ENCODE measurements at regions not wholly inside any gene's neighbourhood (a gene's known extent, or its start where the extent isn't known, plus 50 kb on each side); places are given as distances from the start of the nearest gene placed in this dataset.

- no peak for DNase-seq (ENCODE audit: low spot score)
- TF ChIP-seq, protein P1, sequence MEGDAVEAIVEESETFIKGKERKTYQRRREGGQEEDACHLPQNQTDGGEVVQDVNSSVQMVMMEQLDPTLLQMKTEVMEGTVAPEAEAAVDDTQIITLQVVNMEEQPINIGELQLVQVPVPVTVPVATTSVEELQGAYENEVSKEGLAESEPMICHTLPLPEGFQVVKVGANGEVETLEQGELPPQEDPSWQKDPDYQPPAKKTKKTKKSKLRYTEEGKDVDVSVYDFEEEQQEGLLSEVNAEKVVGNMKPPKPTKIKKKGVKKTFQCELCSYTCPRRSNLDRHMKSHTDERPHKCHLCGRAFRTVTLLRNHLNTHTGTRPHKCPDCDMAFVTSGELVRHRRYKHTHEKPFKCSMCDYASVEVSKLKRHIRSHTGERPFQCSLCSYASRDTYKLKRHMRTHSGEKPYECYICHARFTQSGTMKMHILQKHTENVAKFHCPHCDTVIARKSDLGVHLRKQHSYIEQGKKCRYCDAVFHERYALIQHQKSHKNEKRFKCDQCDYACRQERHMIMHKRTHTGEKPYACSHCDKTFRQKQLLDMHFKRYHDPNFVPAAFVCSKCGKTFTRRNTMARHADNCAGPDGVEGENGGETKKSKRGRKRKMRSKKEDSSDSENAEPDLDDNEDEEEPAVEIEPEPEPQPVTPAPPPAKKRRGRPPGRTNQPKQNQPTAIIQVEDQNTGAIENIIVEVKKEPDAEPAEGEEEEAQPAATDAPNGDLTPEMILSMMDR (IDR thresholded peaks at IDR 0.05; ENCODE audit: extremely low read depth, insufficient read depth, missing control alignments): no peak
- in situ Hi-C loops (cut with MboI; ENCODE audit: low pct_unique_long_range_greater_than_20kb, low sequenced_read_pairs, unreplicated experiment): no loop called here
Observed at GRCh38 chr14:51533160-51533559, 118.5 kb upstream of the FRMD6 start.

- TF ChIP-seq, protein P1 (IDR thresholded peaks at IDR 0.05; ENCODE audit: extremely low read depth, insufficient read depth, missing control alignments): no peak
- in situ Hi-C loops (cut with MboI; ENCODE audit: low pct_unique_long_range_greater_than_20kb, low sequenced_read_pairs, unreplicated experiment): no loop called here
- no peak for DNase-seq (ENCODE audit: low spot score)
Observed at GRCh38 chr14:51533872-51534553, 117.7 kb upstream of the FRMD6 start.

- in situ Hi-C loops (cut with MboI; ENCODE audit: low pct_unique_long_range_greater_than_20kb, low sequenced_read_pairs, unreplicated experiment): no loop called here
- no peak for DNase-seq (ENCODE audit: low spot score)
Observed at GRCh38 chr14:51534610-51535011, 117.1 kb upstream of the FRMD6 start.

DNA sequence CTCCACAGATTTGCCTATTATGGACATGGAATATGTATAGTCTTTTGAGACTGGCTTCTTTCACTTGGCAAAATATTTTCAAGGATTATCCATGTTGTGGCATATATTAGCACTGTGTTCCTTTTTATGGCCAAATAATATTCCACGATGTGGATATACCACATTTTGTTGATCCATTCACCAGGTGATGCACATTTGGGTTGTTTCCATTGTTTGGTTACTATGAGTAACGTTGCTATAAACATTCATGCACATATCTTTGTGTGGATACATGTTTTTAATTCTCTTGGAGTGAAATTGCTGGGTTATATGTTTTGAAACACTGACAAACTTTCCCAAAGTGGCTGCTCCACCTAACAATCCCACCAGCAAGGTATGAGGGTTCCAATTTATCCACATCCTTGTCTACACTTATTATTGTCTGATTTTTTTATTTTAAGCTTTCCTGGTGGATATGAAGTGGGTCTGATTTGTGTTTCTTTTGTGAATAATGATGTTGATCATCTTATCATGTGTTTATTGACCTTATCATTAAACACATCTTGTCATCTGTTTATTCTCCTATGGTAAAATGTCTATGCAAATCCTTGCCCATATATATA, 116.2 kb upstream of the FRMD6 start:
- in situ Hi-C loops (cut with MboI; ENCODE audit: low pct_unique_long_range_greater_than_20kb, low sequenced_read_pairs, unreplicated experiment): no loop called here
- TF ChIP-seq, protein P1 (IDR thresholded peaks at IDR 0.05; ENCODE audit: extremely low read depth, insufficient read depth, missing control alignments): no peak
- no peak for DNase-seq (ENCODE audit: low spot score)

More at GRCh38 chr14:51534610-51535011, 117.1 kb upstream of the FRMD6 start:
- TF ChIP-seq, protein P1 (IDR thresholded peaks at IDR 0.05; ENCODE audit: extremely low read depth, insufficient read depth, missing control alignments): no peak

DNA sequence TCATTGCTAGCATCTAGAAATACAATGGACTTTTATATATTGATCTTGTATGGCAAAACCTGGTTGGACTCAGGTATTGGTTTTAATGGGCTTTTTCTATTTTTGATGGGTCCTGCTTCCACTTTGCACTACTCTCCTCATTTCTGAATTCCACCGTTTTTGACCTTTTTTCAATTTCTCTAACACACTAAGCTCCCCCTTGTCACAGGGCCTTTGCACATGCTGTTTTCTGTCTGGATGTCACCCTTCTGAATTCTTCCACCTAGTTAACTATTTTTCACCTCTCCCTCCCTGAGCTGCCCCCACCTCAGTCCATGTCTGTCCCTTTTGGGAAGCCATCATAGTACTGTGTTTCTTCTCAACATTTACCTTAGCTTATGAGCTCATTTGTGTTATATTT, 112.7 kb upstream of the FRMD6 start:
- TF ChIP-seq, protein P1 (IDR thresholded peaks at IDR 0.05; ENCODE audit: extremely low read depth, insufficient read depth, missing control alignments): no peak
- DNase-seq (ENCODE audit: low spot score): no peak
- in situ Hi-C loops (cut with MboI; ENCODE audit: low pct_unique_long_range_greater_than_20kb, low sequenced_read_pairs, unreplicated experiment): no loop called here

DNA sequence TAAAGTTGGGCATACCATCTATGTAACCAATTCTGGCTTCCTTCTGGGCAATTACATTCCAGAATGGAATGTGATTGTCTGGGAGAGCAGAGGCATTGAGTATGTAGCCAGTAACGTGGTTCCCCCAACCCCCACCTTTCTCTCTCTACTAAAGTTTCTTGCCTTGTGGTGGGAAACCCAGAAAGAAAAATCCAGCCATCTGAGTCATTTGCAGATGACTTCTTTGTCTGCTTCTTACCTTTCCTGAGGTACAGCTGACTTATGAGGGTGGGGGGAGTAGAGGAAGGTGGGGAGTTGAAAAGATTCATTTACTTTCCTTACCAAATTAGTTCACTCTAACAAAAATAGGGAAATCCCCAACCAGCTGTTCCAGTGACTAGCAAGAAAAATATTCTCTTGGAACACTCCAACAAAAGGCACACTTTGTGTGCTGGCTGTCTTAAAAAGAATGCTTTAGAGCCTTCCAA, 112.1 kb upstream of the FRMD6 start:
- no peak for DNase-seq (ENCODE audit: low spot score)
- TF ChIP-seq, protein P1 (IDR thresholded peaks at IDR 0.05; ENCODE audit: extremely low read depth, insufficient read depth, missing control alignments): no peak
- in situ Hi-C loops (cut with MboI; ENCODE audit: low pct_unique_long_range_greater_than_20kb, low sequenced_read_pairs, unreplicated experiment): no loop called here

All from GM13977 (cell line).